ENCODE measurements at regions not wholly inside any gene's neighbourhood (a gene's known extent, or its start where the extent isn't known, plus 50 kb on each side); places are given as distances from the start of the nearest gene placed in this dataset.

GRCh38 chr2:134788417-134788816 lies 50.0 kb upstream of the ACMSD start:
- POLR2A ChIA-PET: no interaction called here

More at GRCh38 chr2:134788417-134788816, 50.0 kb upstream of the ACMSD start:
- Histone ChIP-seq H3K9me3 (ENCODE audit: control insufficient read depth, insufficient read depth, low read depth, low read length) (no peaks in the 10 kb centered on the region), H3K36me3 (ENCODE audit: control insufficient read depth in 2 of 2, insufficient read depth in 1 of 2, low read length in 2 of 2) (no peaks in the 10 kb centered on the region), H3K27ac (ENCODE audit: extremely low read depth, low read depth, low read length) (no peak overlapping the region), H3K4me1 (ENCODE audit: control insufficient read depth, insufficient read depth, low read length) (no peaks in the 10 kb centered on the region), H3K4me3 (ENCODE audit: low read depth, low read length) (no peak overlapping the region)
- no peak for TF ChIP-seq ZNF174 (tag by site-specific recombination; IDR thresholded peaks at IDR 0.05)
- no peak for TF ChIP-seq ZNF341 (tag by site-specific recombination; IDR thresholded peaks at IDR 0.05; ENCODE audit: low read depth)
- no peak for TF ChIP-seq ZSCAN4 (tag by site-specific recombination; IDR thresholded peaks at IDR 0.05)
- no peak for TF ChIP-seq ZNF785 (tag by site-specific recombination; IDR thresholded peaks at IDR 0.05)
- no peak for TF ChIP-seq ZNF19 (tag by site-specific recombination; IDR thresholded peaks at IDR 0.05; ENCODE audit: low read depth)
- no peak for TF ChIP-seq ZNF560 (tag by site-specific recombination; IDR thresholded peaks at IDR 0.05; ENCODE audit: borderline replicate concordance)
- no peak for TF ChIP-seq ZNF140 (tag by site-specific recombination; IDR thresholded peaks at IDR 0.05)
- no peak for TF ChIP-seq ZNF610 (tag by site-specific recombination; IDR thresholded peaks at IDR 0.05; ENCODE audit: borderline replicate concordance)
- no peak for TF ChIP-seq SP7 (tag by site-specific recombination; IDR thresholded peaks at IDR 0.05)
- no peak for TF ChIP-seq PRDM10 (tag by site-specific recombination; IDR thresholded peaks at IDR 0.05)
- no peak for TF ChIP-seq AEBP2 (tag by site-specific recombination; IDR thresholded peaks at IDR 0.05; ENCODE audit: borderline replicate concordance)
- TF ChIP-seq KLF9 (tag by site-specific recombination; IDR thresholded peaks at IDR 0.05; ENCODE audit: low read depth): no peak
- TF ChIP-seq ZNF843 (tag by site-specific recombination; IDR thresholded peaks at IDR 0.05): no peak
- TF ChIP-seq, protein P1, sequence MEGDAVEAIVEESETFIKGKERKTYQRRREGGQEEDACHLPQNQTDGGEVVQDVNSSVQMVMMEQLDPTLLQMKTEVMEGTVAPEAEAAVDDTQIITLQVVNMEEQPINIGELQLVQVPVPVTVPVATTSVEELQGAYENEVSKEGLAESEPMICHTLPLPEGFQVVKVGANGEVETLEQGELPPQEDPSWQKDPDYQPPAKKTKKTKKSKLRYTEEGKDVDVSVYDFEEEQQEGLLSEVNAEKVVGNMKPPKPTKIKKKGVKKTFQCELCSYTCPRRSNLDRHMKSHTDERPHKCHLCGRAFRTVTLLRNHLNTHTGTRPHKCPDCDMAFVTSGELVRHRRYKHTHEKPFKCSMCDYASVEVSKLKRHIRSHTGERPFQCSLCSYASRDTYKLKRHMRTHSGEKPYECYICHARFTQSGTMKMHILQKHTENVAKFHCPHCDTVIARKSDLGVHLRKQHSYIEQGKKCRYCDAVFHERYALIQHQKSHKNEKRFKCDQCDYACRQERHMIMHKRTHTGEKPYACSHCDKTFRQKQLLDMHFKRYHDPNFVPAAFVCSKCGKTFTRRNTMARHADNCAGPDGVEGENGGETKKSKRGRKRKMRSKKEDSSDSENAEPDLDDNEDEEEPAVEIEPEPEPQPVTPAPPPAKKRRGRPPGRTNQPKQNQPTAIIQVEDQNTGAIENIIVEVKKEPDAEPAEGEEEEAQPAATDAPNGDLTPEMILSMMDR (tag by site-specific recombination; IDR thresholded peaks at IDR 0.05): no peak
- TF ChIP-seq KLF16 (tag by site-specific recombination; IDR thresholded peaks at IDR 0.05): no peak
- TF ChIP-seq, protein P2, sequence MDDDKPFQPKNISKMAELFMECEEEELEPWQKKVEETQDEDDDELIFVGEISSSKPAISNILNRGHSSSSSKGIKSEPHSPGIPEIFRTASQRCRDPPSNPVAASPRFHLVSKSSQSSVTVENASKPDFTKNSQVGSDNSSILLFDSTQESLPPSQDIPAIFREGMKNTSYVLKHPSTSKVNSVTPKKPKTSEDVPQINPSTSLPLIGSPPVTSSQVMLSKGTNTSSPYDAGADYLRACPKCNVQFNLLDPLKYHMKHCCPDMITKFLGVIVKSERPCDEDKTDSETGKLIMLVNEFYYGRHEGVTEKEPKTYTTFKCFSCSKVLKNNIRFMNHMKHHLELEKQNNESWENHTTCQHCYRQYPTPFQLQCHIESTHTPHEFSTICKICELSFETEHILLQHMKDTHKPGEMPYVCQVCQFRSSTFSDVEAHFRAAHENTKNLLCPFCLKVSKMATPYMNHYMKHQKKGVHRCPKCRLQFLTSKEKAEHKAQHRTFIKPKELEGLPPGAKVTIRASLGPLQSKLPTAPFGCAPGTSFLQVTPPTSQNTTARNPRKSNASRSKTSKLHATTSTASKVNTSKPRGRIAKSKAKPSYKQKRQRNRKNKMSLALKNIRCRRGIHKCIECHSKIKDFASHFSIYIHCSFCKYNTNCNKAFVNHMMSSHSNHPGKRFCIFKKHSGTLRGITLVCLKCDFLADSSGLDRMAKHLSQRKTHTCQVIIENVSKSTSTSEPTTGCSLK (tag by site-specific recombination; IDR thresholded peaks at IDR 0.05): no peak
- TF ChIP-seq, protein P3, sequence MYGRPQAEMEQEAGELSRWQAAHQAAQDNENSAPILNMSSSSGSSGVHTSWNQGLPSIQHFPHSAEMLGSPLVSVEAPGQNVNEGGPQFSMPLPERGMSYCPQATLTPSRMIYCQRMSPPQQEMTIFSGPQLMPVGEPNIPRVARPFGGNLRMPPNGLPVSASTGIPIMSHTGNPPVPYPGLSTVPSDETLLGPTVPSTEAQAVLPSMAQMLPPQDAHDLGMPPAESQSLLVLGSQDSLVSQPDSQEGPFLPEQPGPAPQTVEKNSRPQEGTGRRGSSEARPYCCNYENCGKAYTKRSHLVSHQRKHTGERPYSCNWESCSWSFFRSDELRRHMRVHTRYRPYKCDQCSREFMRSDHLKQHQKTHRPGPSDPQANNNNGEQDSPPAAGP (tag by site-specific recombination; IDR thresholded peaks at IDR 0.05): no peak
- TF ChIP-seq BCL11A (tag by site-specific recombination; IDR thresholded peaks at IDR 0.05; ENCODE audit: low read depth): no peak
- TF ChIP-seq, protein P4, sequence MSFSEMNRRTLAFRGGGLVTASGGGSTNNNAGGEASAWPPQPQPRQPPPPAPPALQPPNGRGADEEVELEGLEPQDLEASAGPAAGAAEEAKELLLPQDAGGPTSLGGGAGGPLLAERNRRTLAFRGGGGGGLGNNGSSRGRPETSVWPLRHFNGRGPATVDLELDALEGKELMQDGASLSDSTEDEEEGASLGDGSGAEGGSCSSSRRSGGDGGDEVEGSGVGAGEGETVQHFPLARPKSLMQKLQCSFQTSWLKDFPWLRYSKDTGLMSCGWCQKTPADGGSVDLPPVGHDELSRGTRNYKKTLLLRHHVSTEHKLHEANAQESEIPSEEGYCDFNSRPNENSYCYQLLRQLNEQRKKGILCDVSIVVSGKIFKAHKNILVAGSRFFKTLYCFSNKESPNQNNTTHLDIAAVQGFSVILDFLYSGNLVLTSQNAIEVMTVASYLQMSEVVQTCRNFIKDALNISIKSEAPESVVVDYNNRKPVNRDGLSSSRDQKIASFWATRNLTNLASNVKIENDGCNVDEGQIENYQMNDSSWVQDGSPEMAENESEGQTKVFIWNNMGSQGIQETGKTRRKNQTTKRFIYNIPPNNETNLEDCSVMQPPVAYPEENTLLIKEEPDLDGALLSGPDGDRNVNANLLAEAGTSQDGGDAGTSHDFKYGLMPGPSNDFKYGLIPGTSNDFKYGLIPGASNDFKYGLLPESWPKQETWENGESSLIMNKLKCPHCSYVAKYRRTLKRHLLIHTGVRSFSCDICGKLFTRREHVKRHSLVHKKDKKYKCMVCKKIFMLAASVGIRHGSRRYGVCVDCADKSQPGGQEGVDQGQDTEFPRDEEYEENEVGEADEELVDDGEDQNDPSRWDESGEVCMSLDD (tag by site-specific recombination; IDR thresholded peaks at IDR 0.05): no peak
- no peak for TF ChIP-seq ZFP37 (tag by site-specific recombination; IDR thresholded peaks at IDR 0.05)
- CTCF ChIA-PET: interaction anchor here (0.6 kb wide), 3 partner anchors 113 to 208 kb away, joined by 3 to 4 read pairs (median 3); no protein-coding TSS in a partner anchor

Data from HEK293 (cell line).